Activated CD8-positive, alpha-beta memory T cell treated with anti-CD3 and anti-CD28 coated beads for 36 hours (primary cell): ENCODE measurements at regions not wholly inside any gene's neighbourhood (a gene's known extent, or its start where the extent isn't known, plus 50 kb on each side); places are given as distances from the start of the nearest gene placed in this dataset.

ENCODE experiments used
- CTCF ChIA-PET: fragments of 350-600 bp; sonication (Branson Sonifier 250); formaldehyde crosslinking; loops from one replicate; lab custom pipeline; 2021; ENCODE audit warnings: antibody characterized with exemption; lab: Charles Lee
- POLR2A ChIA-PET: fragments of 350-600 bp; sonication (Branson Sonifier 250); formaldehyde crosslinking; loops from one replicate; lab custom pipeline; 2021; ENCODE audit warnings: antibody characterized with exemption; lab: Charles Lee

GRCh38 chr18:76771192-76771799 lies 51.1 kb upstream of the ZNF236 start:
- CTCF ChIA-PET, result no interaction called here
- POLR2A ChIA-PET, result no interaction called here

- CTCF ChIA-PET, result no interaction called here
Measured at GRCh38 chr18:76767954-76768353, 54.4 kb upstream of the ZNF236 start.

GRCh38 chr18:76766429-76766828 lies 55.9 kb upstream of the ZNF236 start:
- ChIA-PET POLR2A (no interaction called here), CTCF (interaction anchor here (0.6 kb wide), 1 partner anchor 909 kb away, joined by 3 read pairs; no protein-coding TSS in a partner anchor)

More at GRCh38 chr18:76767954-76768353, 54.4 kb upstream of the ZNF236 start:
- POLR2A ChIA-PET, result no interaction called here

GRCh38 chr18:76765649-76766048 lies 56.7 kb upstream of the ZNF236 start:
- POLR2A ChIA-PET, result no interaction called here
- CTCF ChIA-PET, result no interaction called here

GRCh38 chr18:76764291-76764901 lies 58.0 kb upstream of the ZNF236 start:
- POLR2A ChIA-PET, result no interaction called here
- CTCF ChIA-PET, result interaction anchor here (0.8 kb wide), 1 partner anchor 887 kb away, joined by 4 read pairs; no protein-coding TSS in a partner anchor

- ChIA-PET POLR2A (no interaction called here), CTCF (no interaction called here)
Measured at GRCh38 chr18:76759056-76759455, 63.3 kb upstream of the ZNF236 start.

- POLR2A ChIA-PET, result no interaction called here
- CTCF ChIA-PET, result no interaction called here
Measured at GRCh38 chr18:76757925-76758324, 64.4 kb upstream of the ZNF236 start.

GRCh38 chr18:76757335-76757734 lies 65.0 kb upstream of the ZNF236 start:
- POLR2A ChIA-PET, result no interaction called here
- CTCF ChIA-PET, result no interaction called here

GRCh38 chr18:76756531-76757253 lies 65.7 kb upstream of the ZNF236 start:
- ChIA-PET POLR2A (no interaction called here), CTCF (no interaction called here)

- ChIA-PET CTCF (no interaction called here), POLR2A (no interaction called here)
Measured at GRCh38 chr18:76754351-76754750, 68.0 kb upstream of the ZNF236 start.

- ChIA-PET POLR2A (no interaction called here), CTCF (no interaction called here)
Measured at GRCh38 chr18:76752400-76752799, 70.0 kb upstream of the ZNF236 start.

GRCh38 chr18:76750917-76751890 lies 71.2 kb upstream of the ZNF236 start:
- CTCF ChIA-PET, result no interaction called here
- POLR2A ChIA-PET, result no interaction called here

- POLR2A ChIA-PET, result no interaction called here
- CTCF ChIA-PET, result no interaction called here
Measured at GRCh38 chr18:76750269-76750668, 72.1 kb upstream of the ZNF236 start.

- POLR2A ChIA-PET, result no interaction called here
- CTCF ChIA-PET, result no interaction called here
Measured at GRCh38 chr18:76747676-76748075, 74.7 kb upstream of the ZNF236 start.

- ChIA-PET CTCF (no interaction called here), POLR2A (no interaction called here)
Measured at GRCh38 chr18:76741346-76741745, 81.0 kb upstream of the ZNF236 start.

- ChIA-PET CTCF (no interaction called here), POLR2A (no interaction called here)
Measured at GRCh38 chr18:76736309-76736708, 86.0 kb upstream of the ZNF236 start.

GRCh38 chr18:76730901-76731300 lies 91.5 kb upstream of the ZNF236 start:
- ChIA-PET POLR2A (interaction anchor here (0.7 kb wide), 1 partner anchor 11 kb away, joined by 8 read pairs; no protein-coding TSS in a partner anchor), CTCF (no interaction called here)

- POLR2A ChIA-PET, result no interaction called here
- CTCF ChIA-PET, result no interaction called here
Measured at GRCh38 chr18:76727589-76727988, 94.8 kb upstream of the ZNF236 start.

GRCh38 chr18:76725445-76725844 lies 96.9 kb upstream of the ZNF236 start:
- ChIA-PET POLR2A (no interaction called here), CTCF (interaction anchor here (0.9 to 1.1 kb wide), 2 partner anchors 16 to 76 kb away, joined by 3 read pairs; no protein-coding TSS in a partner anchor)
